WTC11 (cell line): ENCODE measurements at regions not wholly inside any gene's neighbourhood (a gene's known extent, or its start where the extent isn't known, plus 50 kb on each side); places are given as distances from the start of the nearest gene placed in this dataset.

ENCODE experiments used
- ATAC-seq: fragments of 200-7000 bp; cut with Tn5 transposase; 2 replicates; pipeline ENCODE4 v1.10.0; 2021; ENCODE audit warnings: mild to moderate bottlenecking, moderate library complexity
- CTCF ChIA-PET: fragments of 300-600 bp; sonication (Branson Sonifier 250); formaldehyde crosslinking; loops from one replicate; lab custom pipeline; 2021; ENCODE audit warnings: antibody characterized with exemption; lab: Charles Lee
- POLR2A ChIA-PET: fragments of 350-600 bp; sonication (Branson Sonifier 250); formaldehyde crosslinking; loops from one replicate; lab custom pipeline; 2021; ENCODE audit warnings: antibody characterized with exemption; lab: Charles Lee
- DNase-seq: peaks from one replicate; pipeline ENCODE4 v3.0.0; 2021; ENCODE audit warnings: low spot score
- H3K27ac Mint-ChIP-seq: 2 replicates; pipeline ENCODE4 v1.8.0; 2021; ENCODE audit warnings: mixed read lengths
- H3K27me3 Mint-ChIP-seq: 2 replicates; pipeline ENCODE4 v1.8.0; 2021; ENCODE audit warnings: low read depth, mild to moderate bottlenecking, moderate library complexity, mixed read lengths
- H3K36me3 Mint-ChIP-seq: 2 replicates; pipeline ENCODE4 v1.8.0; 2021; ENCODE audit warnings: mixed read lengths
- H3K4me1 Mint-ChIP-seq: 2 replicates; pipeline ENCODE4 v1.8.0; 2022; ENCODE audit warnings: mixed read lengths
- H3K4me3 Mint-ChIP-seq: 2 replicates; pipeline ENCODE4 v1.8.0; 2021; ENCODE audit warnings: mild to moderate bottlenecking, moderate library complexity, mixed read lengths
- H3K9me3 Mint-ChIP-seq: 2 replicates; pipeline ENCODE4 v1.8.0; 2021; ENCODE audit warnings: mixed read lengths
- AR ChIP-seq: fragments of 250-450 bp; sonication (Bioruptor Pico); IDR thresholded peaks from 2 replicates; pipeline ENCODE4 v1.9.0; 2021; ENCODE audit warnings: mild to moderate bottlenecking
- ATF3 ChIP-seq: sonication (generic); formaldehyde crosslinking; conservative IDR thresholded peaks from 2 replicates; pipeline ENCODE4 v1.8.1; 2022; ENCODE audit warnings: mild to moderate bottlenecking, missing genetic modification reagents
- CREB1 ChIP-seq: sonication (generic); formaldehyde crosslinking; IDR thresholded peaks from 2 replicates; pipeline ENCODE4 v1.8.0; 2023; ENCODE audit warnings: mild to moderate bottlenecking, missing genetic modification reagents
- ELF4 ChIP-seq: sonication (generic); formaldehyde crosslinking; IDR thresholded peaks from 2 replicates; pipeline ENCODE4 v1.8.1; 2022; ENCODE audit warnings: low read depth, mild to moderate bottlenecking, moderate library complexity, missing genetic modification reagents
- FOXK1 ChIP-seq: sonication (generic); formaldehyde crosslinking; IDR thresholded peaks from 2 replicates; pipeline ENCODE4 v1.8.0; 2022; ENCODE audit warnings: mild to moderate bottlenecking, moderate library complexity, missing genetic modification reagents
- OVOL2 ChIP-seq: fragments of 250-450 bp; sonication (Bioruptor Pico); IDR thresholded peaks from 2 replicates; pipeline ENCODE4 v1.9.0; 2021; ENCODE audit warnings: mild to moderate bottlenecking, borderline replicate concordance
- SMAD3 ChIP-seq: sonication (generic); formaldehyde crosslinking; IDR thresholded peaks from 2 replicates; pipeline ENCODE4 v1.8.0; 2022; ENCODE audit warnings: missing genetic modification reagents, mild to moderate bottlenecking, borderline replicate concordance
- TP53 ChIP-seq: sonication (generic); formaldehyde crosslinking; IDR thresholded peaks from 2 replicates; pipeline ENCODE4 v1.8.1; 2023; ENCODE audit warnings: mild to moderate bottlenecking, missing genetic modification reagents
- ZNF121 ChIP-seq: sonication (generic); formaldehyde crosslinking; IDR thresholded peaks from 2 replicates; pipeline ENCODE4 v1.8.0; 2023; ENCODE audit warnings: missing genetic modification reagents
- ZNF263 ChIP-seq: sonication (generic); formaldehyde crosslinking; IDR thresholded peaks from 2 replicates; pipeline ENCODE4 v1.8.1; 2022; ENCODE audit warnings: low read depth, mild to moderate bottlenecking, moderate library complexity, missing genetic modification reagents
- ZNF425 ChIP-seq: fragments of 250-450 bp; sonication (Bioruptor Pico); conservative IDR thresholded peaks from 2 replicates; pipeline ENCODE4 v1.9.0; 2021; ENCODE audit warnings: mild to moderate bottlenecking
- TF ChIP-seq, protein P1 (sequence below): sonication (generic); formaldehyde crosslinking; IDR thresholded peaks from 2 replicates; pipeline ENCODE4 v1.8.0; 2023; ENCODE audit warnings: missing genetic modification reagents, mild to moderate bottlenecking, borderline replicate concordance
- TF ChIP-seq, protein P2 (sequence below): fragments of 200-600 bp; IDR thresholded peaks from 2 replicates; pipeline ENCODE4 v1.8.0; 2022; ENCODE audit warnings: antibody characterized with exemption

DNA sequence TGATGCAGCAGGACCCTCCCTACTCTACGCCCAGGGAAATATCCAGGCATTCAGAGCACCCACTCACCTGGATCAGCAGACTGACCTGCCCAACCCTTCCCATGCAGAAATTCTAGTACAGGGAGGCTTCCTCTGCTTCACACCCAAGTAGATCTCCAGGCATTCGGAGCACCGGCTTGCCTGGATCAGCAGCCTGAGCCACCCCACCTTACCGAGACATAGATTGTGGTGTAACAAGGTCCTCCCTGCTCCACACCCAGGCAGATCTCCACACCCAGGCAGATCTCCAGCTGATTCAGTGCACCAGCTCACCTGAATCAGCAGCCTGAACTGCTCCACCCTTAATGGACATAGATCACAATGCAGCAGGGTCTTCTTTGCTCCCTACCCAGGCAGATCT is 215.1 kb upstream of the CPEB2 start (continued):
- TF ChIP-seq ATF3 (CRISPR knock-in tag), result no peak
- TF ChIP-seq AR (CRISPR knock-in tag), result no peak
- TF ChIP-seq SMAD3, result no peak
- TF ChIP-seq ELF4 (CRISPR knock-in tag), result no peak
- no peak for TF ChIP-seq FOXK1
- TF ChIP-seq ZNF263 (CRISPR knock-in tag), result no peak
- no peak for TF ChIP-seq ZNF121 (CRISPR knock-in tag)
- TF ChIP-seq CREB1, result no peak

GRCh38 chr4:14787894-14788293 is 214.4 kb upstream of the CPEB2 start:
- Mint-ChIP-seq H3K27ac (no peak overlapping the region), H3K4me1 (peaks cover 1% of the 10 kb centered on the region), H3K27me3 (peaks cover 4% of the 10 kb centered on the region; the same call in 1 of the 2 replicates), H3K9me3 (peaks cover 53% of the 10 kb centered on the region), H3K4me3 (no peak overlapping the region), H3K36me3 (peaks cover 24% of the 10 kb centered on the region)
- peak; percentile 97 for ATAC-seq
- POLR2A ChIA-PET, result no interaction called here
- TF ChIP-seq, protein P1, sequence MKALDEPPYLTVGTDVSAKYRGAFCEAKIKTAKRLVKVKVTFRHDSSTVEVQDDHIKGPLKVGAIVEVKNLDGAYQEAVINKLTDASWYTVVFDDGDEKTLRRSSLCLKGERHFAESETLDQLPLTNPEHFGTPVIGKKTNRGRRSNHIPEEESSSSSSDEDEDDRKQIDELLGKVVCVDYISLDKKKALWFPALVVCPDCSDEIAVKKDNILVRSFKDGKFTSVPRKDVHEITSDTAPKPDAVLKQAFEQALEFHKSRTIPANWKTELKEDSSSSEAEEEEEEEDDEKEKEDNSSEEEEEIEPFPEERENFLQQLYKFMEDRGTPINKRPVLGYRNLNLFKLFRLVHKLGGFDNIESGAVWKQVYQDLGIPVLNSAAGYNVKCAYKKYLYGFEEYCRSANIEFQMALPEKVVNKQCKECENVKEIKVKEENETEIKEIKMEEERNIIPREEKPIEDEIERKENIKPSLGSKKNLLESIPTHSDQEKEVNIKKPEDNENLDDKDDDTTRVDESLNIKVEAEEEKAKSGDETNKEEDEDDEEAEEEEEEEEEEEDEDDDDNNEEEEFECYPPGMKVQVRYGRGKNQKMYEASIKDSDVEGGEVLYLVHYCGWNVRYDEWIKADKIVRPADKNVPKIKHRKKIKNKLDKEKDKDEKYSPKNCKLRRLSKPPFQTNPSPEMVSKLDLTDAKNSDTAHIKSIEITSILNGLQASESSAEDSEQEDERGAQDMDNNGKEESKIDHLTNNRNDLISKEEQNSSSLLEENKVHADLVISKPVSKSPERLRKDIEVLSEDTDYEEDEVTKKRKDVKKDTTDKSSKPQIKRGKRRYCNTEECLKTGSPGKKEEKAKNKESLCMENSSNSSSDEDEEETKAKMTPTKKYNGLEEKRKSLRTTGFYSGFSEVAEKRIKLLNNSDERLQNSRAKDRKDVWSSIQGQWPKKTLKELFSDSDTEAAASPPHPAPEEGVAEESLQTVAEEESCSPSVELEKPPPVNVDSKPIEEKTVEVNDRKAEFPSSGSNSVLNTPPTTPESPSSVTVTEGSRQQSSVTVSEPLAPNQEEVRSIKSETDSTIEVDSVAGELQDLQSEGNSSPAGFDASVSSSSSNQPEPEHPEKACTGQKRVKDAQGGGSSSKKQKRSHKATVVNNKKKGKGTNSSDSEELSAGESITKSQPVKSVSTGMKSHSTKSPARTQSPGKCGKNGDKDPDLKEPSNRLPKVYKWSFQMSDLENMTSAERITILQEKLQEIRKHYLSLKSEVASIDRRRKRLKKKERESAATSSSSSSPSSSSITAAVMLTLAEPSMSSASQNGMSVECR, result no peak
- TF ChIP-seq, protein P2, sequence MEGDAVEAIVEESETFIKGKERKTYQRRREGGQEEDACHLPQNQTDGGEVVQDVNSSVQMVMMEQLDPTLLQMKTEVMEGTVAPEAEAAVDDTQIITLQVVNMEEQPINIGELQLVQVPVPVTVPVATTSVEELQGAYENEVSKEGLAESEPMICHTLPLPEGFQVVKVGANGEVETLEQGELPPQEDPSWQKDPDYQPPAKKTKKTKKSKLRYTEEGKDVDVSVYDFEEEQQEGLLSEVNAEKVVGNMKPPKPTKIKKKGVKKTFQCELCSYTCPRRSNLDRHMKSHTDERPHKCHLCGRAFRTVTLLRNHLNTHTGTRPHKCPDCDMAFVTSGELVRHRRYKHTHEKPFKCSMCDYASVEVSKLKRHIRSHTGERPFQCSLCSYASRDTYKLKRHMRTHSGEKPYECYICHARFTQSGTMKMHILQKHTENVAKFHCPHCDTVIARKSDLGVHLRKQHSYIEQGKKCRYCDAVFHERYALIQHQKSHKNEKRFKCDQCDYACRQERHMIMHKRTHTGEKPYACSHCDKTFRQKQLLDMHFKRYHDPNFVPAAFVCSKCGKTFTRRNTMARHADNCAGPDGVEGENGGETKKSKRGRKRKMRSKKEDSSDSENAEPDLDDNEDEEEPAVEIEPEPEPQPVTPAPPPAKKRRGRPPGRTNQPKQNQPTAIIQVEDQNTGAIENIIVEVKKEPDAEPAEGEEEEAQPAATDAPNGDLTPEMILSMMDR, result peak; percentile 56
- TF ChIP-seq, all 79 proteins: peak for 1
- CTCF ChIA-PET, result interaction anchor here (0.9 to 2.0 kb wide), 4 partner anchors 17 to 1133 kb away, joined by 3 to 4 read pairs (median 4); no protein-coding TSS in a partner anchor
- peak; percentile 29 for DNase-seq

GRCh38 chr4:14790494-14790893 is 211.8 kb upstream of the CPEB2 start:
- Mint-ChIP-seq H3K36me3 (peaks cover 37% of the 10 kb centered on the region), H3K27me3 (peaks cover 4% of the 10 kb centered on the region; the same call in 1 of the 2 replicates), H3K4me3 (no peak overlapping the region), H3K9me3 (peaks cover 75% of the 10 kb centered on the region), H3K4me1 (peaks cover 11% of the 10 kb centered on the region), H3K27ac (no peak overlapping the region)
- ChIA-PET CTCF (no interaction called here), POLR2A (no interaction called here)
- TF ChIP-seq OVOL2, result no peak
- ATAC-seq, result no peak
- DNase-seq, result no peak

DNA sequence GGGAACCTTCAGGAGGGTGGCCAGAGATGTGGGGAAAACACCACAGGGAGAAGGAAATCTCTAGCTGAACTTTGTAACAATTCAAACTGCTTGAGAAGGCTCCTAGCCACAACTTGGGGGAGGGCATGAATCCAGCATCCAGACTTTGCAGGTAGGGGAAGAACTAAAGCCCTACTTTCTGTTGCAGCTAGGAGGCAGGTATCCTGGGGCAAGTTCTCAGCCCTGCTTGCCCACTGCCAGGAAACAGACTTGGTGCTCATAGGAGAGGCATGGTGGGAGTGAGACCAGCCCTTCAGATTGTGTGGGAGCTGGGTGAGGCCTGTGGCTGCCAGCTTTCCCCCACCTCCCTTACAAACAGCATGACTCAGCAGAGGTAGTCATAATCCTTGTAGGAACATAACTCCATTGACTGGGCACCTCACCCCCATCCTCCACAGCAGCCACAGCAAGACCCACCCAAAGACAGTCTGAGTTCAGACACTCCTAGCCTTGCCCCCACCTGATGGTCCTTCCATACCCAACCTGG is 209.5 kb upstream of the CPEB2 start:
- Mint-ChIP-seq H3K27me3 (peaks cover 4% of the 10 kb centered on the region; the same call in 1 of the 2 replicates), H3K27ac (no peak overlapping the region), H3K36me3 (peaks cover 50% of the 10 kb centered on the region)
- TF ChIP-seq, protein P1, result no peak
- TF ChIP-seq TP53 (CRISPR knock-in tag), result no peak
- TF ChIP-seq ZNF425 (CRISPR knock-in tag), result no peak
- TF ChIP-seq FOXK1, result no peak

More for the DNA sequence above, 209.5 kb upstream of the CPEB2 start:
- no peak for ATAC-seq
- Mint-ChIP-seq H3K9me3 (peaks cover 94% of the 10 kb centered on the region), H3K4me3 (no peak overlapping the region), H3K4me1 (peaks cover 11% of the 10 kb centered on the region)
- ChIA-PET CTCF (no interaction called here), POLR2A (no interaction called here)
- no peak for DNase-seq
